ENCODE measurements at regions not wholly inside any gene's neighbourhood (a gene's known extent, or its start where the extent isn't known, plus 50 kb on each side); places are given as distances from the start of the nearest gene placed in this dataset.

DNA sequence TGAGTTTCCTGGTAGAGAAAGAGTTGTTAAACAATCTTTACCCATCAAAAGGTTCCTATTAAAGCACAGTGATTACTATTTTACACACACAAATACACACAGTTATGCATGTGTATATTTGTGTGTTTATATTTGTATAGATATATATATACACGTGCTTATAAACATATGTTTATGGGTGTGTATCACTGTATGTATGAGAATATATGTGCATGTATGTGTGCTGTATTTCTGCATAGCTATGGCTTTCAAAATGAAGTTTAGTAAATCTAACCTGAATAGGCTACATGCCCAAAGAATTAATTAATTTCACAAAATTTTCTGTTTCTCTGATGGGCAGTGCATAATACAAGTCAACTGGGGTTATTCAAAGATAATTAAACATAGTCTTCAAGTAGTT, 723.1 kb upstream of the KIRREL3 start:
- Histone ChIP-seq H3K4me1 (ENCODE audit: control insufficient read depth, extremely low read depth, insufficient read depth, low read length) (no peaks in the 10 kb centered on the region), H3K4me2 (ENCODE audit: insufficient read depth, low read length) (no peak overlapping the region), H3K79me2 (ENCODE audit: control insufficient read depth, insufficient read depth, low read length) (no peaks in the 10 kb centered on the region), H3K4me3 (replicated peaks in 1 of 3; ENCODE audit: insufficient read depth in 1 of 3, low read depth in 1 of 3, low read length in 3 of 3) (no peak overlapping the region), H3K9me1 (replicated peaks; ENCODE audit: control insufficient read depth, extremely low read depth, insufficient read depth, low read length) (no peaks in the 10 kb centered on the region), H3K9ac (replicated peaks; ENCODE audit: extremely low read depth, insufficient read depth, low read length) (no peak overlapping the region), H3K27ac (ENCODE audit: insufficient read depth, low read depth, low read length) (no peak overlapping the region), H3K36me3 (ENCODE audit: control insufficient read depth in 2 of 2, extremely low read depth in 1 of 2, insufficient read depth in 2 of 2, low read length in 2 of 2) (no peaks in the 10 kb centered on the region), H2AFZ (ENCODE audit: low read depth, low read length) (no peak overlapping the region), H3K27me3 (ENCODE audit: control insufficient read depth in 2 of 2, insufficient read depth in 2 of 2, low read length in 2 of 2) (no peaks in the 10 kb centered on the region), H3K9me3 (replicated peaks; ENCODE audit: control insufficient read depth, insufficient read depth, low read length) (no peaks in the 10 kb centered on the region), H4K20me1 (replicated peaks; ENCODE audit: control insufficient read depth, extremely low read depth, insufficient read depth, low read length) (no peaks in the 10 kb centered on the region)
- intact Hi-C loops (cut with micrococcal nuclease) (no loop called here), dilution Hi-C loops (cut with MboI; ENCODE audit: extremely low pct_ligation_motif_present, low sequenced_read_pairs) (no loop called here)
- ChIA-PET CTCF (interaction anchor here (1.0 kb wide), 1 partner anchor 9 kb away, joined by 3 read pairs; no protein-coding TSS in a partner anchor), POLR2A (no interaction called here)
- BruUV-seq (replicated peaks): no TSS peak
- DNase-seq (ENCODE audit: low read depth, low spot score) (no peak), FAIRE-seq (no peak)
- TF ChIP-seq GATA2 (IDR thresholded peaks at IDR 0.05; ENCODE audit: insufficient read depth, insufficient read length, low read depth, low read length) (no peak), MYC (IDR thresholded peaks at IDR 0.05; ENCODE audit: low read depth, low read length) (no peak), POLR2AphosphoS5 (IDR thresholded peaks at IDR 0.05; ENCODE audit: insufficient read depth, low read depth, low read length) (no peak), JUN (IDR thresholded peaks at IDR 0.05; ENCODE audit: borderline replicate concordance, insufficient read depth, insufficient read length, low read depth) (no peak), POLR2A (IDR thresholded peaks at IDR 0.05; ENCODE audit: low read depth, low read length) (no peak), FOS (IDR thresholded peaks at IDR 0.05; ENCODE audit: borderline replicate concordance, insufficient read depth, low read length) (no peak)
- TF ChIP-seq, protein P1, sequence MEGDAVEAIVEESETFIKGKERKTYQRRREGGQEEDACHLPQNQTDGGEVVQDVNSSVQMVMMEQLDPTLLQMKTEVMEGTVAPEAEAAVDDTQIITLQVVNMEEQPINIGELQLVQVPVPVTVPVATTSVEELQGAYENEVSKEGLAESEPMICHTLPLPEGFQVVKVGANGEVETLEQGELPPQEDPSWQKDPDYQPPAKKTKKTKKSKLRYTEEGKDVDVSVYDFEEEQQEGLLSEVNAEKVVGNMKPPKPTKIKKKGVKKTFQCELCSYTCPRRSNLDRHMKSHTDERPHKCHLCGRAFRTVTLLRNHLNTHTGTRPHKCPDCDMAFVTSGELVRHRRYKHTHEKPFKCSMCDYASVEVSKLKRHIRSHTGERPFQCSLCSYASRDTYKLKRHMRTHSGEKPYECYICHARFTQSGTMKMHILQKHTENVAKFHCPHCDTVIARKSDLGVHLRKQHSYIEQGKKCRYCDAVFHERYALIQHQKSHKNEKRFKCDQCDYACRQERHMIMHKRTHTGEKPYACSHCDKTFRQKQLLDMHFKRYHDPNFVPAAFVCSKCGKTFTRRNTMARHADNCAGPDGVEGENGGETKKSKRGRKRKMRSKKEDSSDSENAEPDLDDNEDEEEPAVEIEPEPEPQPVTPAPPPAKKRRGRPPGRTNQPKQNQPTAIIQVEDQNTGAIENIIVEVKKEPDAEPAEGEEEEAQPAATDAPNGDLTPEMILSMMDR (IDR thresholded peaks at IDR 0.05; ENCODE audit: extremely low read depth in 1 of 2, insufficient read depth in 1 of 2, low read depth in 1 of 2, low read length in 2 of 2): no peak

DNA sequence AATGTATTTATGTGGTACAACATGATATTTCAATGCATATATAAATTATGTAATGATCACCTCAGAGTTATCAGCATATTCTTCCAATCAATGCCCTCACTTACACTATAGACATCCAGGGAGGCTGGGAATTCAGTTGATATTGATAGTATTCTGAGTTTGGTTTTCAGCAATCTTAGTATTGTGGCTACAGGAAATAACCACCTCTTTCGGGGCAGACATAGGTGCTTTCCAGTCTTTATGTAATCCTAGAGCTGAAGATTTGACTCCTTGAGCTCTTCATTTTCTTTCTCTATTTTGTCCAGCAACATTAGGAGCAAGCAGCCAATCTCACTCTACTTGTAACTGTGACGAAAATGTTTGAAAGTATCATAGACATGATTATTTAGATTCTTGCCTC, 712.7 kb upstream of the KIRREL3 start:
- FAIRE-seq: no peak
- POLR2A ChIA-PET: no interaction called here
- Histone ChIP-seq H3K79me2 (ENCODE audit: control insufficient read depth, insufficient read depth, low read length) (no peaks in the 10 kb centered on the region), H3K9me1 (replicated peaks; ENCODE audit: control insufficient read depth, extremely low read depth, insufficient read depth, low read length) (no peaks in the 10 kb centered on the region), H3K4me2 (ENCODE audit: insufficient read depth, low read length) (no peak overlapping the region), H2AFZ (ENCODE audit: low read depth, low read length) (no peak overlapping the region), H3K9me3 (replicated peaks; ENCODE audit: control insufficient read depth, insufficient read depth, low read length) (no peaks in the 10 kb centered on the region), H3K27ac (ENCODE audit: insufficient read depth, low read depth, low read length) (no peak overlapping the region), H4K20me1 (replicated peaks; ENCODE audit: control insufficient read depth, extremely low read depth, insufficient read depth, low read length) (no peaks in the 10 kb centered on the region), H3K4me3 (replicated peaks in 1 of 3; ENCODE audit: insufficient read depth in 1 of 3, low read depth in 1 of 3, low read length in 3 of 3) (no peak overlapping the region), H3K36me3 (ENCODE audit: control insufficient read depth in 2 of 2, extremely low read depth in 1 of 2, insufficient read depth in 2 of 2, low read length in 2 of 2) (no peaks in the 10 kb centered on the region), H3K4me1 (ENCODE audit: control insufficient read depth, extremely low read depth, insufficient read depth, low read length) (no peaks in the 10 kb centered on the region), H3K27me3 (ENCODE audit: control insufficient read depth in 2 of 2, insufficient read depth in 2 of 2, low read length in 2 of 2) (no peaks in the 10 kb centered on the region), H3K9ac (replicated peaks; ENCODE audit: extremely low read depth, insufficient read depth, low read length) (no peak overlapping the region)
- no peak for DNase-seq (ENCODE audit: low read depth, low spot score)
- BruUV-seq (replicated peaks): no TSS peak
- CTCF ChIA-PET: no interaction called here
- no peak for TF ChIP-seq GATA2 (IDR thresholded peaks at IDR 0.05; ENCODE audit: insufficient read depth, insufficient read length, low read depth, low read length)
- TF ChIP-seq MYC (IDR thresholded peaks at IDR 0.05; ENCODE audit: low read depth, low read length): no peak
- TF ChIP-seq JUN (IDR thresholded peaks at IDR 0.05; ENCODE audit: borderline replicate concordance, insufficient read depth, insufficient read length, low read depth): no peak
- TF ChIP-seq FOS (IDR thresholded peaks at IDR 0.05; ENCODE audit: borderline replicate concordance, insufficient read depth, low read length): no peak
- TF ChIP-seq POLR2AphosphoS5 (IDR thresholded peaks at IDR 0.05; ENCODE audit: insufficient read depth, low read depth, low read length): no peak
- TF ChIP-seq EZH2 (IDR thresholded peaks at IDR 0.05; ENCODE audit: borderline replicate concordance, low read depth, low read length, severe bottlenecking): no peak
- TF ChIP-seq, protein P2, sequence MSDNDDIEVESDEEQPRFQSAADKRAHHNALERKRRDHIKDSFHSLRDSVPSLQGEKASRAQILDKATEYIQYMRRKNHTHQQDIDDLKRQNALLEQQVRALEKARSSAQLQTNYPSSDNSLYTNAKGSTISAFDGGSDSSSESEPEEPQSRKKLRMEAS (IDR thresholded peaks at IDR 0.05; ENCODE audit: insufficient read depth, insufficient read length): no peak
- TF ChIP-seq POLR2A (IDR thresholded peaks at IDR 0.05; ENCODE audit: low read depth, low read length): no peak
- TF ChIP-seq, protein P1 (IDR thresholded peaks at IDR 0.05; ENCODE audit: extremely low read depth in 1 of 2, insufficient read depth in 1 of 2, low read depth in 1 of 2, low read length in 2 of 2): no peak
- dilution Hi-C loops (cut with MboI; ENCODE audit: extremely low pct_ligation_motif_present, low sequenced_read_pairs): no loop called here
- intact Hi-C loops (cut with micrococcal nuclease): no loop called here

Measured in endothelial cell of umbilical vein (primary cell).